ENCODE measurements at regions not wholly inside any gene's neighbourhood (a gene's known extent, or its start where the extent isn't known, plus 50 kb on each side); places are given as distances from the start of the nearest gene placed in this dataset.

DNA sequence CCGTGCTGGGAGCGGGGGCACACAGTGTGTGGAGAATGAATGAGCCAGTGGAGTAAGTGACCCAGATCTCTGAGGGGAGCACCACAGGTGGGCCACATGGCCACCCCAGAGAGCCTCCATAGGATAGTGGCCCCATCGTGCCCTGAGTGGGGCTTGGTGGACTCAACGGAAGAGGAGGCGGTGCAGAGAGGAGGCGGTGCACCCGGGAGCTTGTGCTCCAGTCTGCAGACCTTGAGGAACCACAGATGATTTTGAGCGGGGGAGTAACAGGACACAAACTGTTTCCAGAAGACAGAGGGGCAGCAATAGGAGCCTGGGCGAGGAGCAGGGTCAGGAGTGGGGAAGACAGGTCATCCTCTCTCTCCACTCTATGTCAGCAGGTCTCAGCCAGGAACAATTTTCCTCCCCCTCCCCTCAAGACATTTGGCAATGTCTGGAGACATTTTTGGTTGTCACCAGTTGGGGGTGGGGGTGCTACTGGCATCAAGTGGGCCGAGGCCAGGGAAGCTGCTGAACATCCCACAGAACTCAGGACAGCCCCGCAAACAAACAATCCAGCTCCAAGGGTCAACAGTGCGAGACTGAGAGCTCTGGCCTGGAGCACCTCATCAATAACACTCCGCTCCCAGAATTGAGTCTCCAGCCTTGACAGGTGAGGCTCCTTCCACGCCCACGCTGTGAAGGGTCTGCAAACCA, 182.2 kb downstream of the USP12 start:
- DNase-seq = peak in 1 of 5 donors; percentile 23
- no peaks in the 10 kb centered on the region for H3K9me3 ChIP-seq (ENCODE audit: control insufficient read depth in 2 of 3, insufficient read depth in 1 of 3, low read length in 3 of 3)
- H3K27me3 ChIP-seq (ENCODE audit: control insufficient read depth, insufficient read depth, low read length) = no peaks in the 10 kb centered on the region
- no peak overlapping the region for H3K9ac ChIP-seq (ENCODE audit: low read length in 3 of 3)
- no peak for FAIRE-seq
- intact Hi-C loops (cut with DNase I) = loop anchor here (5.0 to 10.0 kb wide), 2 partner anchors 285 to 368 kb away; partner anchors contain the start of gene RASL11A
- TF ChIP-seq, protein P1, sequence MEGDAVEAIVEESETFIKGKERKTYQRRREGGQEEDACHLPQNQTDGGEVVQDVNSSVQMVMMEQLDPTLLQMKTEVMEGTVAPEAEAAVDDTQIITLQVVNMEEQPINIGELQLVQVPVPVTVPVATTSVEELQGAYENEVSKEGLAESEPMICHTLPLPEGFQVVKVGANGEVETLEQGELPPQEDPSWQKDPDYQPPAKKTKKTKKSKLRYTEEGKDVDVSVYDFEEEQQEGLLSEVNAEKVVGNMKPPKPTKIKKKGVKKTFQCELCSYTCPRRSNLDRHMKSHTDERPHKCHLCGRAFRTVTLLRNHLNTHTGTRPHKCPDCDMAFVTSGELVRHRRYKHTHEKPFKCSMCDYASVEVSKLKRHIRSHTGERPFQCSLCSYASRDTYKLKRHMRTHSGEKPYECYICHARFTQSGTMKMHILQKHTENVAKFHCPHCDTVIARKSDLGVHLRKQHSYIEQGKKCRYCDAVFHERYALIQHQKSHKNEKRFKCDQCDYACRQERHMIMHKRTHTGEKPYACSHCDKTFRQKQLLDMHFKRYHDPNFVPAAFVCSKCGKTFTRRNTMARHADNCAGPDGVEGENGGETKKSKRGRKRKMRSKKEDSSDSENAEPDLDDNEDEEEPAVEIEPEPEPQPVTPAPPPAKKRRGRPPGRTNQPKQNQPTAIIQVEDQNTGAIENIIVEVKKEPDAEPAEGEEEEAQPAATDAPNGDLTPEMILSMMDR (IDR thresholded peaks at IDR 0.05; ENCODE audit: borderline replicate concordance, extremely low read depth, insufficient read depth) = no peak
- H3K4me3 ChIP-seq (ENCODE audit: low read length in 3 of 3) = no peak overlapping the region
- no peak overlapping the region for H3K27ac ChIP-seq (ENCODE audit: low read depth in 2 of 2, low read length in 2 of 2)
- H3K4me1 ChIP-seq (ENCODE audit: control insufficient read depth in 2 of 3, insufficient read depth in 2 of 3, low read depth in 1 of 3, low read length in 3 of 3) = peaks cover 0 to 5% (median 2%) of the 10 kb centered on the region in 3 donors
- H3K36me3 ChIP-seq (ENCODE audit: control insufficient read depth in 2 of 3, insufficient read depth in 3 of 3, low read length in 3 of 3) = no peaks in the 10 kb centered on the region

DNA sequence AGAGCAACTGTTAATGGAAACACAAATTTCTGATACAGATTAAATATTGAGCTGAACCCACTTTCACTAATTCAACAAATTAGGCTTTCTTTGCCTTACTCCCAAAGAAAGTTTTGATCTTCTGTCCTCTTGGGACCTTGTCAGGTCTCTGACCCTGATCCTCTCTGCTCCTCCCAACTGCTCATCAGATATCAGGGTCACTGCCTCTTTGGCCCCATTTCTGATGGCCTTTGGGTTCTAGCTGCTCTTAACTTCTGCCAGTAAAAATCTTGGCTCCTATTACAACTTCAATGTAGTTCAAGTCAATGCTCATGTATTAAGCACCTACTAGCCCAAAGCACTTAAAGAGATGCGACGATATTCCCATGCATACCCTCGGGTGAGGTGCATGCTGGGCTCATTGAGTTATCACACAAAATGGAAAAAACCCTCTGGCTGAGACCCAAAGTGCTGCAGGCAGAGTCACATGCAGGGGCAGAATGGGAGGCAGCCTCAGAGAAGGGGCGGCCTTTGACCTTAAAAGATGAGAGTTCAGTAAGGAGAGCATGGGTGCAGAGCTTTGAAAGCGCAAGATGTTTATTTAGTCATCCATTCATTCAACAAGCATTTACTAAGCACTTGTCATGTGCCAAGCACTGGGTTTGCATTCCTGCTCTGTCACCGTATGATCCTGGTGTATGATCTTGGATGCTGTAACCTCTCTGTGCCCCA, 183.4 kb downstream of the USP12 start:
- peak in 1 of 5 donors; percentile 21 for DNase-seq
- FAIRE-seq = no peak
- Histone ChIP-seq H3K27me3 (ENCODE audit: control insufficient read depth, insufficient read depth, low read length) (no peaks in the 10 kb centered on the region), H3K9ac (ENCODE audit: low read length in 3 of 3) (no peak overlapping the region), H3K36me3 (ENCODE audit: control insufficient read depth in 2 of 3, insufficient read depth in 3 of 3, low read length in 3 of 3) (no peaks in the 10 kb centered on the region), H3K4me1 (ENCODE audit: control insufficient read depth in 2 of 3, insufficient read depth in 2 of 3, low read depth in 1 of 3, low read length in 3 of 3) (peaks cover 0 to 7% (median 6%) of the 10 kb centered on the region in 3 donors), H3K27ac (ENCODE audit: low read depth in 2 of 2, low read length in 2 of 2) (no peak overlapping the region), H3K9me3 (ENCODE audit: control insufficient read depth in 2 of 3, insufficient read depth in 1 of 3, low read length in 3 of 3) (no peaks in the 10 kb centered on the region), H3K4me3 (ENCODE audit: low read length in 3 of 3) (no peak overlapping the region)
- intact Hi-C loops (cut with DNase I) = loop anchor here (5.0 to 10.0 kb wide), 2 partner anchors 287 to 369 kb away; partner anchors contain the start of gene RASL11A
- TF ChIP-seq, protein P1 (IDR thresholded peaks at IDR 0.05; ENCODE audit: borderline replicate concordance, extremely low read depth, insufficient read depth) = no peak

DNA sequence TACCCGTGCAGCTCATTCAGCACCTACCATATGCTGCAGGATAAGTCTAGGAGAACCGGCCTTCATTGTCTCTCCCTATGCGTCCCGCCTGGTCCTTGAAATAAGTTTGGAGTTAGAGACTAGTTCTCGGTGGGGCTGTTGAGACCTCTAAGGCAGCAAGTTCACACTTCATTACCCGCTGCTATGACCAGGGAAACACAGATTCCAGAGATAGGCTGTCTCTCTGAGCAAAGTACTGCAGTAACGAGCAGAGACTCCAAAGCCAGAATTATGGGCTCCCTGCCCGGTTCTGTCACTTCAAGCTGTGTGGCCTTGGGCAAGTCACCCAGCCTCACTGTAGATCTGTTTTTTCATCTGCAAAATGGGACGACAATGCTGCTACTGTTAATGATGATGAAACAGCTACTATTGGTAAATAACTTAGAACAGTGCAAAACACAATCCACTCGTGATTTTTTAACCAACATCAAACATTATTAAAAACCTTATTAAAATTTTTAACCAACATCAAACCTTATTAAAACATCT, 184.1 kb downstream of the USP12 start:
- Histone ChIP-seq H3K9ac (ENCODE audit: low read length in 3 of 3) (no peak overlapping the region), H3K27ac (ENCODE audit: low read depth in 2 of 2, low read length in 2 of 2) (no peak overlapping the region), H3K36me3 (ENCODE audit: control insufficient read depth in 2 of 3, insufficient read depth in 3 of 3, low read length in 3 of 3) (no peaks in the 10 kb centered on the region), H3K27me3 (ENCODE audit: control insufficient read depth, insufficient read depth, low read length) (no peaks in the 10 kb centered on the region), H3K4me3 (ENCODE audit: low read length in 3 of 3) (no peak overlapping the region), H3K4me1 (ENCODE audit: control insufficient read depth in 2 of 3, insufficient read depth in 2 of 3, low read depth in 1 of 3, low read length in 3 of 3) (peaks cover 0 to 9% (median 6%) of the 10 kb centered on the region in 3 donors), H3K9me3 (ENCODE audit: control insufficient read depth in 2 of 3, insufficient read depth in 1 of 3, low read length in 3 of 3) (no peaks in the 10 kb centered on the region)
- peak in 1 of 5 donors; percentile 31 for DNase-seq
- TF ChIP-seq, protein P1 (IDR thresholded peaks at IDR 0.05; ENCODE audit: borderline replicate concordance, extremely low read depth, insufficient read depth) = no peak
- intact Hi-C loops (cut with DNase I) = loop anchor here (5.0 to 10.0 kb wide), 2 partner anchors 287 to 370 kb away; partner anchors contain the start of gene RASL11A
- FAIRE-seq = no peak

Measured in kidney (tissue), 13 donors.